Activated CD8-positive, alpha-beta memory T cell treated with anti-CD3 and anti-CD28 coated beads for 4 hours (primary cell): ENCODE measurements at regions not wholly inside any gene's neighbourhood (a gene's known extent, or its start where the extent isn't known, plus 50 kb on each side); places are given as distances from the start of the nearest gene placed in this dataset.
"Not testable (repeated sequence)": the region's sequence is repeated elsewhere in the genome, so short reads cannot be mapped to it uniquely, and the experiment has no call there.

ENCODE experiments used
- DNase-seq, 2 donors: peaks; one replicate each; pipeline ENCODE4 v3.0.0-alpha.2; 2020; ENCODE audit warnings: low read depth in 2 of 2

DNA sequence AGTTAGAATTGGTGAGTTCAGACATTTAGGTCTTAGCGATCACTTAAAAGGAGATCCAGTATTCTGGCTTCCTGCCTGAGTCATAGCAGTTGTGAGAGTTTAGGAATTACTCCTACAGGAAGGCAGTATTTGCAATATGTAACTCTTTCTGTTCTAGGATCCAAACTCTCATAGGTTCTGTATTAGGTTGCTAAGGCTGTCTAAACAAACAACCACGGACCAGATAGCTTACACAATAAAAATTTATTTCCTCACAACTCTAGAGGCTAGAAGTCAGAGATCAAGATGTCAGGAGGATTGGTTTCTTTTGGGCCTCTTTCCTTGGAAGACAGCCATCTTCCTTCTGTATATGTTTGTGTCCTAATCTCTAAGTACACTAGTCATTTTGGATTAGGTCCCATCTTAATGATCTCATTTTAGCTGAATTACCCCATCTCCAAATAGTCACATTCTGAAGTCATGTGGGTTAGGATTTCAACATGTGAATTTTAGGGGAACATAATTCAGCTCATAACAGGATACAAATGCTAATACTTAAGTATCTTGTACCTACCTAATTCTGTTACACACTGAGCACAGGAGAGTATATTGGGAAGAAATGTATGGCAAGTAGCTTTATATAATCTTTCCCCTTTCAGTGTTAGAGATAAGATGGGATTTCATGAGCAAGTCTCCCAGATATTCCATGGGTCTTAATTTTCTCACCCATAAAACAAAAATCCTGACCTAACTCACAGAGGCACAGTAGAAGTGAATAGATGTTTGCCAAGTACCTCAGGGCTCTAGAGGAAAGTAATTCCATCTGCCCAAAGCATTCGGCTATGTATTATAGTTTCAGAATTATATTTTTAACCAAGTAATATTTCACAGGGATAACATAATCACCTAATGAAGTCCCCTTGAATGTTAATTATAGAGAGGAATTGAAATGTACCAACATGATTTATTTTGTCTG, 144.4 kb downstream of the PTBP2 start:
- DNase-seq, result no peak

DNA sequence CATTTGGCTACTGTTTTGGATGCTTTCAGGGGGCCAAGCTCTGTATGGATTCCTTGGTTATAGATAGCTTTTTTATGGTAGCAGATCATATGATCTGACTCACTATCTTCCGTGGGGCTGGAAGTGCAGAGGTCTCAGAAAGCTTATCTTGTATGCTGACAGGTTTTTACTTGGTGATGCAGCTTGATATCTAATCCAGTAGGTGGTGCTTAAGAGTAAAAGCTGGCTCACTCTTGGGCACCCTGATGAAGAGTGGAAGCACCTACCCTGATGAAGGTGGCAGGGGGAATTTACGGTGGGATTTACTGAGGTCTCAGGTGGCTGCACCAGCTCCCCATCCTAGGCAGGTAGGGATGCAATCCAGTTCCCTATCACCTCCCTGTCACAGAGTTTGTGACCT, 151.2 kb downstream of the PTBP2 start:
- DNase-seq, result no peak

DNA sequence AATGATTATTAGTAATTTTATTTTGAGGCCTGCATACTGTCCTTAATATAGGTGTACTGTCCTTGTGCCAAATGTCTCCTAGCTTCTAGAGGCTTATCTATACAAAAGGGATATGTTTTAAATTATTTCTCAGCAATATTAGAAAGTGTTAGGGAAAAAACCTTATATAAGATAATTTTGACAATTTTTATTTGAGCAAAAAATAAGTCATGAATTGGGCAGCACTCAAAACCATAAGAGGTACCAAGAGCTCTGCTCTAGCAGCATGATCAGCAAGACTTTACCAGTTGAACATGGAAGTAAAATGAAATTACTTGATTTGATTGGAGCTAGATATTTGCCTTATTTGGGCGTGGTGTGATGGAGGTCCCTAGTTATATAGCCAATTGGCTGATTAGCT, 157.1 kb downstream of the PTBP2 start:
- DNase-seq, result no peak

DNA sequence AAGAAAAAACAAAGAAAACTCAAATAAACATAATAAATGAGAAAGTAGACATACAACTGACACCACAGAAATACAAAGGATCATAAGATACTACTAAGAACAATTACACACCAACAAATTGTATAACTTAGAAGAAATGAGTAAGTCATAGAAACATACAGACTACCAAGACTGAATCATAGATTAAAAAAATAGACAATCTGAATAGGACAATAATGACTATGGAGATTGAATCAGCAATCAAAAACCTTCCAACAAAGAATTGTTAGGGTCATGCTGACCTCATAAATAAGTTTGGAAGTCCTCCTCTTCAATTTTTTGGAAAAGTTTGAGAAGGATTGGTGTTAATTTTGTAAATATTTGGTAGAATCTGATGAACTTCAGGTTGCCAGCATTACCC, 159.0 kb downstream of the PTBP2 start:
- DNase-seq, result no peak

DNA sequence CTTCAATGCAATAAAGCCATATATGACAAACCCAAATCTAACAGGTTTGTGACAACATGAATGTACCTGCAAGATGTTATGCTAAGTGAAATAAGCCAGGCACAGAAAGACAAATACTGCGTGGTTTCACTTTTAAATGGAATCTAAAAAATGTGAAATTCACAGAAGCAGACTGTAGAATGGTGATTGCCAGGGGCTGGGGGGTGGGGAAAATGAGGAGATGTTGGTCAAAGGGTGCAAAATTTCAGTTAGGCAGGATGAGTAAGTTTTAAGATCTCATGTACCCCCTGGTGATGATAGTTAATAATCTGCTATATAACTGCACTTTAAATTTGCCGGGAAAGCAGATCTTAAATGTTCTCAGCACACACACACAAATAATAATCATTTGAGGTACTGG, 160.5 kb downstream of the PTBP2 start:
- DNase-seq, result no peak

DNA sequence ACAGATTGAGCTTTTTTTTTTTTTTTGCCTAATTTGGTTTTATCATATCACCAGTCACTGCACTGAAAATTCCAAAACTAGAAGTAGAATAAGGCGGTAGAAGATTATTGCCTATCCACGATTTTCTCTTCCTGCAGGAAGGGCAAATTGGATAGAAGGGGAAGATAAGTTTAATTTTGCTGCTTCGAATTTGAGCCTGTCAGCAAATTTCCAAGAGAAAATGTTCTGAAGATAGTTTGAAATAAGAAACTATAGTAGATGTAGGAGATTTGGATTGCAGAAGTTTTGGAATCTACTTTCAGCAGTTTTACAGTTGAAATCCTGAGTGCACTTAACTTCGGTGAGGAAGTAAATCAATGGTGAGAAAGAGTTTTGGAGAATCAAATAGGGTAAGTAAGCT, 164.9 kb downstream of the PTBP2 start:
- DNase-seq, result no peak

DNA sequence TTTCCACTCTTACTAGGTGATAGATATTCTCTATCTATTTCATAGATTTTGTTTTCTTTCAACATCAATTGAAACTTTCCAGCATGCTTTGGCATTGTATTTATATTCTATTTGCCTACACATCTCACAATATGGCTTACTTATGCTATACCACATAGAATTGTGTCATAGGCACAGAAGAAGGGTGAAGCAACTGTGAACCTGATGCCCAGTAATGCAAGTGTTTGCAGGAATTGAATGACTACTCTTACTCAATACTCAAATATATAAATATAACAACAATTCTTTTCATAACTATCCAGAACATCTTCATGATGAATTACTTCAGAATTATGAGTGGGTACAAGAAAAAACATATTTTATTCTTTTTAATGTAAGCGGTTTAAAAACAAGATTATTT, 165.9 kb downstream of the PTBP2 start:
- DNase-seq, result no peak

DNA sequence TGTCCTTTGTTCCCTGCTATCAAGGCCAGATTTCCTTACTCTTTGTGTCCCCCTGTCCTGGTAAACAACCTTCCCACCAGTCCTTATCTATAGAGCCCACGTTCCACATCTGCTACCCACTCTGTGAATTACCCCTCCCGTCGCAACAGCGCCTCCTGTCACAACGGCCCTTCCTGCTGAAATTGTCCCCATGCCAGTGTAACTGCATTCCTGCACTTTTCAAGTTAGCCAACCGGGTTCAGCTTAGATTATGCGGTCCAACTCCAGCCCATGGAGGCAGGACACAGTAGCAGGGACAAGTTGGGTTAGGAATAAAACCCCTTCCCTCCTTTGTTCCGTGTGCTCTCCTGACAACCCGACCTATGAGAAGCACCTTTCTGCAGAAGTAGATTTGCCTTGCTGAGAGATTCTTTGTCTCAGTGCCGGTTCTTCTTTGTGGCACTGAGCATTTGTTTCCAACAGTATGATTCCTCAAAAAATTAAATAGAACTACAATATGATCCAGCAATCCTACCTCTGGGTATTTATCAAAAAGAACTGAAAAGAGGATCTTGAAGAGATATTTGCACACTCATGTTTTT, 180.3 kb downstream of the PTBP2 start:
- DNase-seq, result no peak

DNA sequence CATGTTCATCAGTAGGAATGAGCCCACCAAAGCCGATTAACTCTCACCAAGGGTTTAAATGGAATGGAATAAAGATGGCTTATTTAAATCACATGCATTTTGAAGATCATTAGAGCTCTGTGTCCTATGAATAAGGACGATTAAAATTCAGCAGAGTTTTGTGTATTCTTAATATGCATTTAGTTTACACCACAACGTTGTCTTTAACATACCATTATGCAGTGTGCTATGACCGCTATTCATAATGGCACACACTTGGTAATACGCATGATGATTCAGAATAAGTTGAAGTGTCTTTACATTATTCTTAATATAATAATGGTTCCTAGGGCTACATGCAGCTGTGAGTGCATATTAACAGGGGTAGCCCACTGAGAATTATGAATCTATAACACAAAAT, 190.7 kb downstream of the PTBP2 start:
- DNase-seq, result no peak

DNA sequence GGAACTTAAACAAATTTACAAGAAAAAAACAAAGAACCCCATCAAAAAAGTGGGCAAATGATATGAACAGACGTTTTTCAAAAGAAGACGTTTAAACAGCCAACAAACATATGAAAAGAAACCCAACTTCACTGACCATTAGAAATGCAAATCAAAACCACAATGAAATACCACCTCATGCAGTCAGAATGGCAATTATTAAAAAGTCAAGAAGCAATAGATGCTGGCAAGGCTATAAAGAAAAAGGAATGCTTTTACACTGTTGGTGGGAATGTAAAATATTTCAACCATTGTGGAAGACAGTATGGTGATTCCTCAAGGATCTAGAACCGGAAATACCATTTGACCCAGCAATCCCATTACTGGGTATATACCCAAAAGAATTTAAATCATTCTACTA, 194.1 kb downstream of the PTBP2 start:
- not testable (repeated sequence) for DNase-seq

DNA sequence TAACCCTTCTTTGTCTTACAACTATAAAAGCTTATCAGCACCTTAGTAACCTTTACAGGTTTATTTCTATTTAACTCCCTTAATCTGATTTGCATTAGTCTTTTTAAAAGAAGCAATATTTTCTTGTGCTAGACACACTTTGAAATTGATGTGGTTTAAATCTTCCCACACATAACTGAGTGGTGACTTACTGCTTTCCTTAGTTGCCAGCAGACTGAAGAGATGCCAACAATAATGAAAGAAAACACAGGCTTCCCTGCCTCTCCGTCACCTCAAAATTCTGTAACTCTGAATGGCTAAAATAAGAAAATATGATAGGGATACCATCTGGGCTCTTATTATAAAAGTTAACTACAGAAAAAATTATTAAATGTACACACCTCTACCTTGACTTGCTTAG, 196.8 kb downstream of the PTBP2 start:
- no peak for DNase-seq

DNA sequence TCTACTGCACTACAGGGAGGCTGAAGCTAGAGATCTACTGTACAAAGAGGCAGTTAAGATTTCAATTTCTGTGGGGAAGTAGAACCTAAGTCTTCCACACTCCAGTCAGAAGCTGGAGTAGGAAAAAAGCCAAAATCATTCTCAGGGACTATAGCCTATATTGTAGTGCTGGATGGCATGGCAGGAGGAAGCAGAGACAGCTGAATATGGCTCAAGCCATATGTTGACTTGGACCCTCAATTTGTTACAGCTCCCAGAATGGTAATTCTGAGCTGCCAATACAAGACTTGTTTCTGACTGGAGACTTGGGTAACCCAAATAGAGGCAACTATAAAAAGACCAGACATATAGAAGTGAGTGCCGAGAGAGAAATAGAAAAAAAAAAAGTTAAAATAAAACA, 200.6 kb downstream of the PTBP2 start:
- DNase-seq, result no peak

DNA sequence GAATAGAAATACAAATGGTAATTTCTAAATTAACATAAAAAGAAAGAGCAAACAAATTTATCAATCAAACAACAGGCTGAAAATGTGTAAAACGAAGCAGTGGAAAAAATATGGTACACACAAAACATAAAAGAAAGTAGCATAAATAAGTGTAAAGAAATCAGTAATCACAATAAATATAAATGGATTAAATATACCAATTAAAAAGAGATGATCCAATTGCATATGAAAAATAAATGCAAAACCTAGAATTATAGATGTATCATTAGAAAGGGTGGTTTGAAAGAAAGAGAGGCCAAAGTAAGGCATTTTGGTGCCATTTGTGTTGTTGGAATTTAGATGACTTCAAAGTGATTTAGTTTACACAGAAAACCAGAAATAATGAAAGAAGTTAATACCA, 202.2 kb downstream of the PTBP2 start:
- no peak for DNase-seq

DNA sequence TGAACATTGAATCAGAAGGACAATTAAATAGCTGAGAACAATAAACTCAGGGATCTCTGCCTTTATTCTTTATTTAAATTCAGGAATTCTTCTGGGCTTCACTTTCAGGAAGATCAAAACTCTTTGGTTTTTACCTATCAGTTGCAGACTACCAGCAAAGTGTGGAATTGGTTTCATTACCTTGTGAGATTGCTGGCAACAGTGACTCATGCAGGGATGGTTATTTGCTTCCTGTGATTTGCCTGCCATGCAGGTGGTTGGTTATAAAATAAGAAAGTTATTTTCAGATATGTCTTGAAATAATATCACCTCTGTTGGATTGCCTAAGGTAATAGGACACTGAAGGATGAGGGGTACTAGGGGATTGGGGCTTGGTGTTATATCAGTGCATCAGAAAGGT, 204.6 kb downstream of the PTBP2 start:
- no peak for DNase-seq

DNA sequence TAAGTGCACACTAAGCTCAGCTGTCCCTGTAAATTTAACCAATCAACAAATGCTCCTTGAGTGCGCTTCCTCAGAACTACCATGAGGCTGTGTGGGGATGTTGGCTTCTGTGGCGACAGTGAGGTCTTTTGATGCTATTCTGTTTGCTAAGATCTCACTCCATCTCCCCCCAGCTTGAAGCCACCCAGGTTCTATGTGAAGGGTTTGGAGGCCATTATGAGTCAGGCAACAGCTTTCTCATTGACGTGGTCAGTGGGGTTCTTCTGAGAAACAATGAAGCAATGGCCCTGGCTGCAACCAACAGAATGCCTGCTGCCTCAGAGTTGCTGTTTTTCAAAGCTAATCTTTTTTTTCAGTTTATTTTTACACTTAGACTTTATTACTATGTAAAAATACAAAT, 205.5 kb downstream of the PTBP2 start:
- no peak for DNase-seq

DNA sequence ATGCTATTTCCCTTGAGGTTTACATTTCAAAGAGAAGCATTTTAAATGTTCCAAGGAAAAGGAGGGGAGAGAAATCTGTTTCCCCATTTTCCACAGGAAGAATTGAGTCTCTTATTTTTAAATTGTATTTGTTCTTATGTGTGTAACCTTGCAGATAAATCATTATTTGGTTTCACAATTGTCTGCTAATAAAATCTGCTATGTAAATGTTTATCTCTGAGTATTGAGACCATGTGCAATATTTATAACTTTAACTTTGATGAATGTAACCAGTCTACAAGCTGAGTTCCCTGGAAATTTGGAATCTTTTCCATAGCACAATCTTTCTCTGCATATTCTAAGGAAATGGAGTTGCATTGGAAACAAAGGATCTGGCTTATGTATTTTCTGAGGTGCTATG, 209.6 kb downstream of the PTBP2 start:
- DNase-seq, result no peak

DNA sequence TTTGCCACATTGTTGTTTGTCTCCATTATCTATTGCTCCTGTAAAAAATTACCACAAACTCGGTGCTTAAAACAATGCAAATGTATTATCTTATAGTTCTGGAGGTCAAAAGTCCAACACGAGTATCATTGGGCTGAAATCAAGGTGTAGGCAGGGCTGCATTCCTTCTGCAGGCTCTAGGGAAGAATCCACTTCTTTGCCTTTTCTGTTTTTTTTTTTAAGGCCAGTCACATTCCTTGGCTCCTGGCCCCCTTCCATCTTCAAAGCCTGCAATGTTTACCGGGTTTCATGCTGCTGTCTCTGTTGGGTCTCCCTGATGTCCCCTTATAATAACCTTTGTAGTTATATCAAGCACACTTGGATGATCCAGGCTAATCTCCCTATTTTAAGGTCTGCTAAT, 212.7 kb downstream of the PTBP2 start:
- no peak for DNase-seq

DNA sequence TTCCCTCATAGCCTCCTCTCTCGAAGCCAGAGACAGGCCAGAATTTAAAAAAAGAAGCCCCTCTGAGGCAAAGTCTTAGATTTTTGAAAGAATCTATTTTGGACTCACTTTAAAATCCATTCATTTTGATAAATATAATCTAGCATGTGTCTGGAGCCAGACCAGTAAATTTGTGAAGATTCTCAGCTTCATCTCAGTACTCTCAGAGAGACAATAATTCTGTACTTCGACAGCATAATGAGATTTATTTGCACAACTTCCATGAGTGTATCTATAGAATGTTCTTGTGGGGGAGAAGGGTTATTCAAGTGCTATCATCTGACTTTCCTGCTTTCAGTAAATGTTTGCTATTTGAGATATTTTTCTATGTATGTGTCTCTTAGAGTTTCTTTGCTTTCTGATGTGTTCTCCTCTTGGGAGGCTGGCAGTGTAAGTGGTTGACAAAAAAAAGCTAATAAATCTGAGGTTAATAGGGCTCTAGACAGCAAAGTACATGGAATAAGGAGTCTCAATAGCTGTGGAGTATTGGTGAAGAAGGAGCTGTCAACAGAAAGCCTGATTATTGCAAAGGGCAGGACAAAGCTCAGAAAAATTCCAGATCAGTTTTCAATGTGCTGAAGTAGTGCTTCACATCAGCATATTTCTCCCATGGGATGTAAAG, 223.0 kb downstream of the PTBP2 start:
- DNase-seq, result no peak

DNA sequence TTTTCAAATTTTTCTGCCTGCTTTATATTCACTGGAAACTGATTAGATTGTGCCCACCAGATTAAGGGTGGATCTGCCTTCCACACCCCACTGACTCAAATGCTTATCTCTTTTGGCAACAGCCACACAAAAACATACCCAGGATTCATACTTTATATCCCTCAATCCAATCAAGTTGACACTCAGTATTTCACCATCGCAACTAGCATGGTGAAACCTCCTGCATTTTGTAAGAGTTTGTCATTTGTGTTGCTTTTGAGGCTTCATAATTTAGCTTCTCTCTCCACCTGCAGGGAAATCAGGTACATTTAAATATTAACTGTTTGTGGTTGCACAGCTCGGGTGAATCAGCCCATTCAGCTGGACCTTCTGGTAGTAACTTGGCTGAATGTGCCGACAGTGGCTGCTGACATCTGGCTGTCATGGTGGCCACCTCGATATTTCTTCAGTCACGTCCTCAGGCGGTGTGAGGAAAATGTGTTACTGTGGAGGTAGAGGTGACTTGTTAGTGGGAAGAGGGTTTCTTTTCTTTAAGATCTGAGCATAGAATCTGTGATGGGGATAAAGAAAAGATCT, 224.0 kb downstream of the PTBP2 start:
- DNase-seq, result no peak

DNA sequence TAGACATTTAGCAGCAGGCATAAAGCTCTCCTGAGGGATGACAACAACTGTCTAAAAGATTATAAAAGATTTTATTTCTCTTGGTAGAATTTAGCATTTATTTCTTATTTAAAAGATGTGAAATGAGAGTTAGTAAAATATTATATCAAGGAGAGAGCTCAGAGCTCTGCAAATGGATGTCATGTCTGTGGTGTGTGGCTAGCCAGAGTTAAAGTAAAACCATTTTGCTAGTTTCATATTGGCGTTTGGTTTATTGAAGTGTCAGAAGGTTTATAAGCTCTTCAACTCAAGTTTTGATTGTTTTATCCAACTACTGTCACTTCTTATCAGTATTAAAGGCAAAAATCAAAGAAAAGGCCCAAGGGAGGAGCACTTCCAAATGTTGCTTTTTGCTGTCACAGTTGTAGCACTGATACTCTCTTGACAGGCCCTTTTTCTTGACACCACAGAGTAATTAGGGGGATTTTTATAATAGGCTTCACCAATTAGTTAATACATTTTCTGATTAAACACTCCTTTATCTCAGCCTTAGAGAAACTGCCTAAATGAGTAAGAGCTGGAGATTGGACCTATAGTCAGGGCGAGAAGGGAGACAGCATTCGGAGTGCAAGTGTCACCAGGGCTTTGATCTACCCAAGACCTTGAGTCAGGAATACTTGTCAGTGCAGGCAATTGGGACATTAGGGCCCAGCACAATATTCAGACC, 233.9 kb downstream of the PTBP2 start:
- DNase-seq, result no peak

DNA sequence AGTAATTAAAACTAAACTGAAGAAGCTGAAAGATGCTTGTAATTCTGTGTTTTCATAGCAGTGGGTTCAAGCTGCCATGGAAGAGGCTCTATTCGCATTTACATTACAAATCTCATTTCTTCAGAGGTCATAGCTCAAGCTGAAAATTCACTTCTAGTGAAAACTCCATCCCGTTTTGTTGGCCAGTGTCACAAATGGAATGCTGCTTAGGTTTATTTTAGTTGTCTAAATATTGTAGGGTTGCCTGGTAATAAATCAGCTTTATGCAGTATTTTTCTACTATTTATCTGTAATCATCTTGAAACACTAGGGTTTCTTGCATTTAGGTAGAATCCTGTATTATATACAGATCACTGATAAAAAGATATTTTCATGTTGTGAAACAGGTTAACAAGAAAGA, 240.6 kb downstream of the PTBP2 start:
- no peak for DNase-seq

DNA sequence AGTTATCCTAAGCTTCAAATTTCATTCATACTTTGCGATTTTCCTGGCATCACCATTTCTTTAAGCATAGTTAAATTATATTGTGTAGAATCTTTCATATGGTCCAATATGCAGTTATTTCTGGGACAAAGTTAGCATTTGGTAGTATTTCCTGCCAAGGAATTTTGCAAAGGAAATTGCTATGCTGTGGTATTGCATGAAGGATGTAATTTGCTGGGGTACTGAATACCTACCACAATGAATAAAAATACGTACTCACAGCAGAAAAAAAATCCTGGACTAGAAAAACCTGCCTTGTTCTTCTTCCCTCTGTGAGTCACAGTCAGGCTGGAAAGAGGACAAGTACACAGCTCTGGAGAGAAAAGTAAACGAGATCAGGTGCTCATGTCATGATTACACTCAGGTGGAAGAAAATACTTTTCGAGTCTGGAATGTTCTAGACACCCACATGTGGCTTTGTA, 241.2 kb downstream of the PTBP2 start:
- no peak for DNase-seq
